ENCODE measurements at regions not wholly inside any gene's neighbourhood (a gene's known extent, or its start where the extent isn't known, plus 50 kb on each side); places are given as distances from the start of the nearest gene placed in this dataset.

DNA sequence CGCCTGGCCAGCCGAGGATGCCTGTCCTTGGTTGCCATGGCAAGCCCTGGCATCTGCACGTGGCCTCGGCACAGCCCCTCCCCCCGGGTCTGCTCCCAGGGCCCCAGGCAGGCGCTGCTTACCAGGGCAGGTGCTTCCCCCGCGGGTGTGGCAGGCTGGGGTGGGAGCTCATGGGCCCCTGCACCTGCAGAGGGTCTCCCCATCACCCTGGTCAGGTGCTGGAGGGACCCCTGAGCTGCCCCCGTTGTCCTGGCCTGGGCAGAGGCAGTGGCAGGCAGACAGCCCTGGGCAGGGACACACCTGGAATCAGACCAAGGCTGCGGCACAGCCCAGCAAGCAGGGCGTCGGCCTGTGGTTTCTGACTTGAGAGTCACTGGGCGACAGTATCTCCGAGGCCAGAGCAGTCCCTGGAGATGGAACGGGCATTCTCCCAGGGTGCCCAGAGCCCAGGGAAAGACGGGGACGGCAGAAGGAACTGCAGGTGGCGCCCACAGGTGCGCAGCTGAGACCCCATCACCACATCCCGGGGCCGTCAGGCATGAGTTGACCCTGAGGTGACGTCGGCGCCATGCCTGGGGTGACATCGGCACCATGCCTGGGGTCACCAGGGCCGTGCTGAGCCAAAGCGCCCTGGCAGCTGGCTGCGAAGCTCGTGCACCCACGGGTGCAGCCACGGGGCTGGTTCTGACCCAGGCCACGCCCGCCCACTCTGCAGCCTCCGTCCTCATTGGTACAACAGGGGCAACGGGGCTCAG lies 56.1 kb upstream of the FBRSL1 start:
- in situ Hi-C loops (cut with HindIII; ENCODE audit: low sequenced_read_pairs) = no loop called here
- TF ChIP-seq, protein P1, sequence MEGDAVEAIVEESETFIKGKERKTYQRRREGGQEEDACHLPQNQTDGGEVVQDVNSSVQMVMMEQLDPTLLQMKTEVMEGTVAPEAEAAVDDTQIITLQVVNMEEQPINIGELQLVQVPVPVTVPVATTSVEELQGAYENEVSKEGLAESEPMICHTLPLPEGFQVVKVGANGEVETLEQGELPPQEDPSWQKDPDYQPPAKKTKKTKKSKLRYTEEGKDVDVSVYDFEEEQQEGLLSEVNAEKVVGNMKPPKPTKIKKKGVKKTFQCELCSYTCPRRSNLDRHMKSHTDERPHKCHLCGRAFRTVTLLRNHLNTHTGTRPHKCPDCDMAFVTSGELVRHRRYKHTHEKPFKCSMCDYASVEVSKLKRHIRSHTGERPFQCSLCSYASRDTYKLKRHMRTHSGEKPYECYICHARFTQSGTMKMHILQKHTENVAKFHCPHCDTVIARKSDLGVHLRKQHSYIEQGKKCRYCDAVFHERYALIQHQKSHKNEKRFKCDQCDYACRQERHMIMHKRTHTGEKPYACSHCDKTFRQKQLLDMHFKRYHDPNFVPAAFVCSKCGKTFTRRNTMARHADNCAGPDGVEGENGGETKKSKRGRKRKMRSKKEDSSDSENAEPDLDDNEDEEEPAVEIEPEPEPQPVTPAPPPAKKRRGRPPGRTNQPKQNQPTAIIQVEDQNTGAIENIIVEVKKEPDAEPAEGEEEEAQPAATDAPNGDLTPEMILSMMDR (IDR thresholded peaks at IDR 0.05; ENCODE audit: low read depth, low read length, missing control alignments) = no peak
- no peak for DNase-seq (ENCODE audit: low read depth)
- no peak overlapping the region for H3K4me3 ChIP-seq (ENCODE audit: low read depth, low read length)

DNA sequence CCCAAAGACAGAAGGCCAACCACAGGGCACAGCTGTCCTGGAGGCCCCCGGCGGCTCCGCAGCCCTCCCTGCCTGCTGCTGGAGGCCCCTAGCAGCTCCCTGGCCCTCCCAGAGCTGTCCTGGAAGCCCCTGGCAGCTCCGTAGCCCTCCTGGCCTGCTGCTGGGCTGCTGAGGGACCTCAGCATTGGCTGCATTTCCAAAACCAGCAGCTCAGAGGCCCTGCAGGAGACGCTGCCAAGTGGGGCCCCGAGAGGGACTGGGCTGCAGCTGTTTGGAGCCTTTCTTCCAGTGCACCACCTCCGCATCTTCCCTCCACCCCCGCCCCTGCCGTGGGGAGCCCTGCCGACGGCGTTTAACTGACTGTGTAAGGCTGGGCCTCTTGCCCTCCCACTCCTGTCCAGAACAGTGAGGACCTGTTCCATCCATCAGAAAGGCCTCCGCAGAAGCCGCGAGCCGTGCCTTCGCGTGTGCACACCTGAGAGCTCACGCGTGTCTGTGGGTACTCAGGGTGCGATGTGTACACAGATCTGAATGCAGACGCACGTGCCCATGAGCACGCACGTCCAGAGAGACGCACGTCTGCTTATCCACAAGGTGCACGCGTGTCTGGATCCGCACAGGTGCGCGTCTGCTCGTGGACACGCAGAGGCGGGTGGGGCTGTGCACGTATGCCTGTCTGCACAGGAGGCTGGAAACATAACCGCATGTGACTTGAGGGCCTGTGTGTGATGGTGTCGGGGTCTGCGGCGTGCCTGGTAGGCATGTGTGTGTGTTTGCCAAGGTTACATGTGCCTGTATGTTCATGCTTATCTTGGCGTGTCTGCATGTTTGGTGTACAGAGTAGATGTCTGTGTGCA lies 57.0 kb upstream of the FBRSL1 start:
- in situ Hi-C loops (cut with HindIII; ENCODE audit: low sequenced_read_pairs) = no loop called here
- H3K4me3 ChIP-seq (ENCODE audit: low read depth, low read length) = no peak overlapping the region
- TF ChIP-seq, protein P1 (IDR thresholded peaks at IDR 0.05; ENCODE audit: low read depth, low read length, missing control alignments) = no peak
- no peak for DNase-seq (ENCODE audit: low read depth)

DNA sequence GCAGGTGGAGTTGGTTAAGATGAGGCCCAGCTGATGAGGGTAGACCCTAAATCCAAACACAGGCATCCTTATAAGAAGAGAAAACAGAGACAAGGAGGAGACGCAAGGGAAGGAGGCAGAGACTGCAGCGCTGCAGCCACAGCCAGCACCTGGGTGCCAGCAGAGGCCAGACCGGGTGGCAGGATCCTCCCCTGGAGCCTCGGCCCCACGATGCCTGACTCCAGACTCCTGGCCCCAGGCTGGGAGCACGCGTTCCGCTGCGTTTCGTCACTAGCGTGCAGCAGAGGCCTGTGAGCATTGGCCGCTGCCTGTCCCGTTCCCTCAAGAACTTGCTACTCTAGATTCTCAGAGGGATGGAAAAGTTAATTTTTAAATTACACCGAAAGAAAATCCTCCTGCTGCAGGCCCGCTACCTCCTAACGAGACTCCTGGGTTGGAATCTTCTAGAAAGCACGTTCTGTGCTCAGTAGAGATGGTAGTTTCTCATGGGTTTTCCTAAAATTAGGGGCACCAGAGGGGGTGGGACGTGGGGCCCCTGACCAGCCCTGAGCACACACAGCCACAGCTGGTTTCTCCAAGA lies 57.7 kb upstream of the FBRSL1 start:
- in situ Hi-C loops (cut with HindIII; ENCODE audit: low sequenced_read_pairs) = no loop called here
- TF ChIP-seq, protein P1 (IDR thresholded peaks at IDR 0.05; ENCODE audit: low read depth, low read length, missing control alignments) = no peak
- DNase-seq (ENCODE audit: low read depth) = no peak
- H3K4me3 ChIP-seq (ENCODE audit: low read depth, low read length) = no peak overlapping the region

DNA sequence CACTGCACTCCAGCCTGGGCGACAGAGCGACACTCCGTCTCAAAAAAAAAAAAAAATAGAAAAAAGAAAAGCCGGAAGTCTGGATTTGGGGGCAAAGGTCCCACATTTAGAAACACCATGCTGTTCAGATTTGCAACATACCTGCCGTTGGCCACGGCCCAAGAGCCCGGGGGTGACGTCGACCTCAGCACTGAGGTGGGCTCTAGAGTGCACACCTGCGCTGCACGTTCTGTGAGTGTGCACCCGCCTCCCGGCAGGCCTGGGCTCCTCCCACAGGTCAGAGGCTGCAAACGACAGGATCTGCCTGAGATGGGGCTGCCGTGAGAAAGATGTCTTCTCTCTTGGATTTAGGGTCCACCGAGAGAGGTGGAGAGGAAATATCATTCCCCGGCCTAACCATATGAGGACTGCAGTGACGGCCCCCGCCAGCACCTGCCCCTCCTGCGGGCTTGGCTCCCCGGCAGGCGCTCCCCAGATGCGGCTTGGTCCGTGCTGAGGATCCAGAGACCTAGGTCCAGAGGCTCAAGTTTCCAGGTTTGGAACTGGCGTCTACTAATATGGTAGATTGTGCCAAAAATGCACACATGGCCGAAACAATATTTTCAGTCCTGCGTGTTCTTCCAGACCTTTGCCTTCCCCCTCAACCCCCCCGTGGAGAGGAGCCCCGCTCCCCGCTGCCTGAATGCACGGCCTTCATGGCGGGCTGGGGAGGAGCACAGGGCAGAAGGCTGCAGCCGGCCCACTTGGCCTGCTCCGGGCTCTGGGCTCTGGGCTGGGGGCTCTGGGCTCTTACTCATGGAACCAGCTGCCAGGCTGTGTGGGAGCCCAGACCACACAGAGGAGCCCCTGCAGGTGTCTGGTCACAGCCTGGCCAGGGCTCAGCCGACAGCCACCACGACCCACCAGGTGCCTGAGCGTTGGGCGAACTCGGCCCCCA lies 58.8 kb upstream of the FBRSL1 start:
- TF ChIP-seq, protein P1 (IDR thresholded peaks at IDR 0.05; ENCODE audit: low read depth, low read length, missing control alignments) = no peak
- no peak overlapping the region for H3K4me3 ChIP-seq (ENCODE audit: low read depth, low read length)
- in situ Hi-C loops (cut with HindIII; ENCODE audit: low sequenced_read_pairs) = no loop called here
- DNase-seq (ENCODE audit: low read depth) = no peak

DNA sequence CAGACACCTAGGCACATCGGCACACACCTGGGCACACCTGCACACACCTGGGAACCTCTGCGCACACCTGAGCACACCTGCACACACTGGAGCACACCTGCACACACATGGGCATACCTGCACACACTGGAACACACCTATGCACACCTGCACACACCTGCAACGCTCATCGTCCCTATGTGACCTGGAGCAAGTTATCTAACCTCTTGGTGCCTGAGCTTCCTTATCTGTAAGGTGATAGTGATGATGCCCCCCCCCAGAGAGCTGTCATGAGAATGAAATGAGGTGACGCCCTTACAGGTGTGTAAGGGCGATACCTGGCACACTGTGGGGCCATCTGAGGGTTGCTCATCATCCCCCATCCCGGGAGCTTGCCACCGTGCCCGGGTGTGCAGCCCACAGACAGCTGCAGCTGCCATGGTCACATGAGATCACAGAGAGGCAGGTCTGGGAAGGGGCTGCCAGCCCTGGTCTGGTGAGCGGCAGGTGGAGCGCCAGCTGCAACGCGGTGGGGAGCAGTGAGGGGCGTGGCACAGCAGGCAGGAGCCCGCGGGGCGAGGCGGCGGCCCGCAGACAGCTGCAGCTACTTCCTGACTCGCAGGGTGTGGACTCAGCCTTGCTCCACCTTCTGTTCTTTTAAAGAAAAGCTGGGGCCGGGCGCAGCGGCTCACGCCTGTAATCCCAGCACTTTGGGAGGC lies 59.9 kb upstream of the FBRSL1 start:
- in situ Hi-C loops (cut with HindIII; ENCODE audit: low sequenced_read_pairs) = no loop called here
- DNase-seq (ENCODE audit: low read depth) = no peak
- no peak overlapping the region for H3K4me3 ChIP-seq (ENCODE audit: low read depth, low read length)
- TF ChIP-seq, protein P1 (IDR thresholded peaks at IDR 0.05; ENCODE audit: low read depth, low read length, missing control alignments) = no peak
